PC-9 (cell line): ENCODE measurements at regions not wholly inside any gene's neighbourhood (a gene's known extent, or its start where the extent isn't known, plus 50 kb on each side); places are given as distances from the start of the nearest gene placed in this dataset.

Source experiments
- BruUV-seq: library from RNA; stranded (reverse); fragments of 400-500 nt; replicated peaks from 2 replicates; lab custom pipeline; 2021; lab: Mats Ljungman, UMichigan
- CTCF ChIA-PET: fragments of 300-600 bp; sonication (Branson Sonifier 250); formaldehyde crosslinking; loops from one replicate; lab custom pipeline; 2022; ENCODE audit warnings: antibody characterized with exemption; lab: Charles Lee
- POLR2A ChIA-PET: fragments of 300-600 bp; sonication (Branson Sonifier 250); formaldehyde crosslinking; loops from one replicate; lab custom pipeline; 2022; ENCODE audit warnings: antibody characterized with exemption; ENCODE audit not compliant: unreplicated experiment; lab: Charles Lee
- DNase-seq, 2 experiments: peaks; one replicate each; pipeline versions ENCODE4 v3.0.0 to v3.0.0-alpha.2; 2015 to 2022; ENCODE audit warnings: mixed read lengths in 1 of 2
- H2AFZ ChIP-seq: fragments of 200-600 bp; sonication (generic); 2 replicates; pipeline ENCODE4 v1.8.1; 2017; ENCODE audit warnings: antibody characterized with exemption
- H3F3A ChIP-seq: fragments of 200-600 bp; sonication (generic); 2 replicates; pipeline ENCODE4 v1.8.1; 2017; ENCODE audit warnings: antibody characterized with exemption, mild to moderate bottlenecking, low read depth; ENCODE audit not compliant: insufficient read depth
- H3K27ac ChIP-seq: fragments of 200-600 bp; sonication (generic); 2 replicates; pipeline ENCODE4 v1.6.1; 2016; ENCODE audit warnings: mixed run types
- H3K27me3 ChIP-seq: fragments of 200-600 bp; sonication (generic); 2 replicates; pipeline ENCODE4 v1.6.1; 2016; ENCODE audit warnings: low read depth, mixed run types; ENCODE audit not compliant: insufficient read depth
- H3K36me3 ChIP-seq: fragments of 200-600 bp; sonication (generic); 2 replicates; pipeline ENCODE4 v1.6.1; 2016; ENCODE audit warnings: low read depth, mixed run types
- H3K4me1 ChIP-seq: fragments of 200-600 bp; sonication (generic); replicated peaks from 2 replicates; pipeline ENCODE4 v1.6.1; 2016; ENCODE audit warnings: mixed run types; ENCODE audit not compliant: insufficient read depth
- H3K4me2 ChIP-seq: fragments of 200-600 bp; sonication (generic); 2 replicates; pipeline ENCODE4 v1.6.1; 2017; ENCODE audit warnings: mixed run types
- H3K4me3 ChIP-seq: fragments of 200-600 bp; sonication (generic); 2 replicates; pipeline ENCODE4 v1.6.1; 2016; ENCODE audit warnings: mixed run types
- H3K79me2 ChIP-seq: fragments of 200-600 bp; sonication (generic); 2 replicates; pipeline ENCODE4 v1.6.1; 2017; ENCODE audit warnings: low read depth, mixed run types
- H3K9me2 ChIP-seq: fragments of 200-600 bp; sonication (generic); 2 replicates; pipeline ENCODE4 v1.8.1; 2017; ENCODE audit warnings: mild to moderate bottlenecking; ENCODE audit not compliant: insufficient read depth
- H3K9me3 ChIP-seq: fragments of 200-600 bp; sonication (generic); 2 replicates; pipeline ENCODE4 v1.8.1; 2016; ENCODE audit warnings: low read depth; ENCODE audit not compliant: insufficient read depth
- H4K20me1 ChIP-seq: fragments of 200-600 bp; sonication (generic); 2 replicates; pipeline ENCODE4 v1.8.1; 2017; ENCODE audit not compliant: insufficient read depth
- CTCF ChIP-seq: fragments of 200-600 bp; sonication (generic); conservative IDR thresholded peaks from 2 replicates; pipeline ENCODE4 v1.6.1; 2017; ENCODE audit warnings: mixed run types, antibody characterized with exemption, mild to moderate bottlenecking, moderate library complexity
- EZH2 ChIP-seq: fragments of 200-600 bp; sonication (generic); IDR thresholded peaks from 2 replicates; pipeline ENCODE4 v1.8.0; 2017; ENCODE audit warnings: antibody characterized with exemption, low read depth
- intact Hi-C: fragments of 100-400 bp; cut with micrococcal nuclease; formaldehyde crosslinking; loops from one replicate; pipeline ENCODE4 v1.10.0; 2022; ENCODE audit not compliant: unreplicated experiment

- Histone ChIP-seq H3K4me3 (no peak overlapping the region), H3K79me2 (no peaks in the 10 kb centered on the region), H3K27ac (no peak overlapping the region), H3K27me3 (no peaks in the 10 kb centered on the region), H3K4me2 (no peak overlapping the region), H3F3A (no peaks in the 10 kb centered on the region), H3K9me2 (no peaks in the 10 kb centered on the region), H3K9me3 (no peaks in the 10 kb centered on the region), H3K36me3 (no peaks in the 10 kb centered on the region), H4K20me1 (no peaks in the 10 kb centered on the region), H2AFZ (no peak overlapping the region), H3K4me1 (no peaks in the 10 kb centered on the region)
- ChIA-PET POLR2A (no interaction called here), CTCF (interaction anchor here (1.0 kb wide), 1 partner anchor 14 kb away, joined by 3 read pairs; no protein-coding TSS in a partner anchor)
- no peak for DNase-seq
- no TSS peak for BruUV-seq
- TF ChIP-seq EZH2: no peak
- TF ChIP-seq CTCF: no peak
- intact Hi-C loops: no loop called here
These were observed 85.9 kb downstream of the HPGD start for GRCh38 chr4:174436377-174436776.

GRCh38 chr4:174435974-174436373 lies 86.3 kb downstream of the HPGD start:
- ChIA-PET POLR2A (no interaction called here), CTCF (no interaction called here)
- intact Hi-C loops: no loop called here

GRCh38 chr4:174434455-174434854 lies 87.8 kb downstream of the HPGD start:
- H3K9me2 ChIP-seq: no peaks in the 10 kb centered on the region
- H3K79me2 ChIP-seq: no peaks in the 10 kb centered on the region
- no peak overlapping the region for H2AFZ ChIP-seq
- no peaks in the 10 kb centered on the region for H4K20me1 ChIP-seq
- no peak overlapping the region for H3K4me2 ChIP-seq
- DNase-seq: no peak
- no peaks in the 10 kb centered on the region for H3K36me3 ChIP-seq
- H3K27me3 ChIP-seq: no peaks in the 10 kb centered on the region
- intact Hi-C loops: no loop called here
- POLR2A ChIA-PET: no interaction called here
- no peaks in the 10 kb centered on the region for H3K4me1 ChIP-seq
- CTCF ChIA-PET: no interaction called here
- no peak overlapping the region for H3K4me3 ChIP-seq
- H3K27ac ChIP-seq: no peak overlapping the region
- no peaks in the 10 kb centered on the region for H3F3A ChIP-seq
- BruUV-seq: no TSS peak
- TF ChIP-seq EZH2 (no peak), CTCF (no peak)
- no peaks in the 10 kb centered on the region for H3K9me3 ChIP-seq

More at GRCh38 chr4:174435974-174436373, 86.3 kb downstream of the HPGD start:
- no peaks in the 10 kb centered on the region for H3K79me2 ChIP-seq
- no peak overlapping the region for H3K27ac ChIP-seq
- H3K27me3 ChIP-seq: no peaks in the 10 kb centered on the region
- H3K36me3 ChIP-seq: no peaks in the 10 kb centered on the region
- no TSS peak for BruUV-seq
- no peak for DNase-seq
- no peaks in the 10 kb centered on the region for H3K9me2 ChIP-seq
- H2AFZ ChIP-seq: no peak overlapping the region
- TF ChIP-seq EZH2 (no peak), CTCF (no peak)
- no peak overlapping the region for H3K4me2 ChIP-seq
- no peak overlapping the region for H3K4me3 ChIP-seq
- no peaks in the 10 kb centered on the region for H4K20me1 ChIP-seq
- H3K9me3 ChIP-seq: no peaks in the 10 kb centered on the region
- H3F3A ChIP-seq: no peaks in the 10 kb centered on the region
- no peaks in the 10 kb centered on the region for H3K4me1 ChIP-seq
